Left renal cortex interstitium (tissue), 4 donors: ENCODE measurements at regions not wholly inside any gene's neighbourhood (a gene's known extent, or its start where the extent isn't known, plus 50 kb on each side); places are given as distances from the start of the nearest gene placed in this dataset.

ENCODE experiments used
- DNase-seq, 4 donors: peaks; one replicate each; pipeline ENCODE4 v3.0.0-alpha.2; 2013; ENCODE audit warnings: low read depth in 4 of 4, low spot score in 2 of 4, missing footprints in 1 of 4

GRCh38 chr3:73727117-73727821, 102.5 kb upstream of the PDZRN3 start:
- DNase-seq = peak in 1 of 4 donors; percentile 68

- DNase-seq = no peak
These were observed 98.9 kb upstream of the PDZRN3 start for GRCh38 chr3:73723596-73723995.

GRCh38 chr3:73719861-73720260, 95.1 kb upstream of the PDZRN3 start:
- DNase-seq = no peak

- no peak for DNase-seq
These were observed 94.7 kb upstream of the PDZRN3 start for GRCh38 chr3:73719413-73719851.

GRCh38 chr3:73718326-73719110, 93.8 kb upstream of the PDZRN3 start:
- DNase-seq = no peak

- no peak for DNase-seq
These were observed 91.7 kb upstream of the PDZRN3 start for GRCh38 chr3:73716418-73716817.

GRCh38 chr3:73710340-73710739, 85.6 kb upstream of the PDZRN3 start:
- DNase-seq = no peak

- no peak for DNase-seq
These were observed 85.0 kb upstream of the PDZRN3 start for GRCh38 chr3:73709712-73710111.

- DNase-seq = no peak
These were observed 84.2 kb upstream of the PDZRN3 start for GRCh38 chr3:73708956-73709355.

- no peak for DNase-seq
These were observed 83.0 kb upstream of the PDZRN3 start for GRCh38 chr3:73707772-73708171.

- no peak for DNase-seq
These were observed 82.0 kb upstream of the PDZRN3 start for GRCh38 chr3:73706771-73707170.

GRCh38 chr3:73705792-73706191, 81.1 kb upstream of the PDZRN3 start:
- no peak for DNase-seq

- no peak for DNase-seq
These were observed 74.6 kb upstream of the PDZRN3 start for GRCh38 chr3:73699327-73699726.

GRCh38 chr3:73697020-73697419, 72.3 kb upstream of the PDZRN3 start:
- DNase-seq = no peak

GRCh38 chr3:73695841-73696240, 71.1 kb upstream of the PDZRN3 start:
- DNase-seq = no peak

GRCh38 chr3:73694983-73695757, 70.4 kb upstream of the PDZRN3 start:
- no peak for DNase-seq

- DNase-seq = peak in 1 of 4 donors; percentile 45
These were observed 62.6 kb upstream of the PDZRN3 start for GRCh38 chr3:73687106-73688004.

GRCh38 chr3:73685061-73685460, 60.3 kb upstream of the PDZRN3 start:
- no peak for DNase-seq

GRCh38 chr3:73683706-73684105, 59.0 kb upstream of the PDZRN3 start:
- DNase-seq = no peak

- no peak for DNase-seq
These were observed 56.9 kb upstream of the PDZRN3 start for GRCh38 chr3:73681610-73682009.
